GM04503 (cell line): ENCODE measurements at regions not wholly inside any gene's neighbourhood (a gene's known extent, or its start where the extent isn't known, plus 50 kb on each side); places are given as distances from the start of the nearest gene placed in this dataset.
"Not testable (repeated sequence)": the region's sequence is repeated elsewhere in the genome, so short reads cannot be mapped to it uniquely, and the experiment has no call there.

Experiments used
- DNase-seq: peaks from one replicate; pipeline ENCODE4 v3.0.0-alpha.2; 2012; ENCODE audit warnings: low read depth

DNA sequence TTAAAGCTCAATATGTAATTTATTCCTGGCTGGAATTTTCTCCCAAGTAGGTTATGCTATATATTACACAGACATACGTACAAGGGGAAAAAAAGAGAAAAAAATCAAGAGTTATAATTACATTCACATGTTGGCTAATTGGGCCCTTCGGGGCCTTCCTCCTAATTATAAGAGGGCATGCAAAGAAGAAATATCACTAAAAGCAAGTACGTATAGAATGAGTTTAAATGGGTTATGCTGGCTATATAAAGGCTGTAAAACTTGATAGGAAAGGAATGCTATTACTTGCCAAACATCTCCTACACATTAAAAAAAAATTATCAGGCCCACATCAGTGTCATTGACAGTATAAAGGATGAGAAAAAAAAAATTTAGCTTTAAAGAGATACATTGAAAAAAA is 1396.1 kb upstream of the ADGRL4 start:
- no peak for DNase-seq

DNA sequence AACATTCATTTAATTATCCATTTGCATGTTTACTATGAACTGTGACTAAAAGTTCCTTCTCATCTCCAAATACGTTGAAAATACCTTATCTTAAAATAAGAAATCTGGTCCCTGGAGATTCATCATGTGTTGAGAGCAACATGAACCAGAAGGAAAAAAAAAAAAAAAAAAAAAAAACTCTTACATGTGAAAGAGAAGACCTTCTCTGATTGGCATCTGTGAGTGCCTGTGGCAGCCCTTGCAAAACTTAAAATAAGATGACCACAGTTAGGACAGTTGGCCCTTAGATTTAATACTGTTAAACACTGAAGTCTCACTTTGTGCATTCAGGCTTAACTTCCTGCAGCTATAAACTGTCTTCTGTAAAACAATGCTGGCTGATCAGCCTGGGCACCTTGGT is 1395.2 kb upstream of the ADGRL4 start:
- no peak for DNase-seq

DNA sequence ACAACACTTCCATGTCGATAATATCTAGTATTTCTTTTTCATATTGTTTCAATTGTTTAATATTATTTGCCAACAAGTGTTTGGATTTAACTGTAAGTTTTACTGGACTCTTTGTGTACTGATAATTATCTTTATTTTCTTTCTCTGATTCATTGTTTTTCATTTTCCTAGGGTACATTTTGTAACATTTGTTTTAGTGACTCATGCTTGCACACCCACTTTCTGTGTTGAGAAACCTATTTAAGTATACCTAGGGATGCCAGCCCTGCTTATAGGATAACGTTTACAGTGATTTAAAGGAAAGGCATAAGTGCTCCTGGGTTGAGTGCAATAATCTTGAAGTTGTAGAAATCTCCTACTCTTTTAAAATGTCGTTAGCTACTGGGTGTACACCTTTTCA is 1386.0 kb upstream of the ADGRL4 start:
- DNase-seq: no peak

DNA sequence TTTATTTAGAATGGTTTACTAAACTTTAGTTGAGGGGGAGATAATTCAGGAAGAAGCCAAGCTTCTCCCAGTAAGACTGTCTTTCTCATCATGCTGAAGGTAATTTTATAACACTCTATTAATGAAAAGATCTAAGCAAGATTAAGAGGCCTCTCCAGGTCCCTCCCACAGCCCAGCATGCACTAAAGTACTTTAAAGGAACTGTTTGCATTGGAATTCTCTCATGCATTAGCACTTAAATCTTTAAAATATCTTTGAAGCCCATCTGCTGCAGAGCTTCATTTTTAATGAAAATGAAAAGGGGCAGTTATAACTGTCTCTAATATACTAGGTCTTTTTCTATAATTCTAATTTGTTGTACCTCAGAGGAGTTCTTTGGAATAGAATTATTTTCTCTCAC is 1379.1 kb upstream of the ADGRL4 start:
- DNase-seq: no peak

DNA sequence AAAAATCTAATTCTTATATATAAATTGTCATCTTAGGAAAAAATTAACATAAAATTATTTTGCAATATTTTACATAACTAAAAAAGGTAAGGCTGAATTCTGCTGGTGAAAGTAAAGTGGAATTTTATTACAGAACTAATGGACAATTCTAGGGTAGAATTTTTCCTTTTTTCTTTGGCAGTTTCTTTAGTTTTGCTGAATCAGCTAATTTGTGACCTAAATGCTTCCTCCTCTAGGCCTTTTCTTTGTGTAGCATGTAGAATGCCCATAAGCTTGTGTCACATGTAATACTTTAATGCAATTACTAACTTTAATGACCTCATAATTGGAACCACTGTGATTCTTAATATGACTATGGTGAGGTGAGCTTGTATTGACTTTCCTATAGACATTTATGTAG is 1378.4 kb upstream of the ADGRL4 start:
- DNase-seq: no peak

DNA sequence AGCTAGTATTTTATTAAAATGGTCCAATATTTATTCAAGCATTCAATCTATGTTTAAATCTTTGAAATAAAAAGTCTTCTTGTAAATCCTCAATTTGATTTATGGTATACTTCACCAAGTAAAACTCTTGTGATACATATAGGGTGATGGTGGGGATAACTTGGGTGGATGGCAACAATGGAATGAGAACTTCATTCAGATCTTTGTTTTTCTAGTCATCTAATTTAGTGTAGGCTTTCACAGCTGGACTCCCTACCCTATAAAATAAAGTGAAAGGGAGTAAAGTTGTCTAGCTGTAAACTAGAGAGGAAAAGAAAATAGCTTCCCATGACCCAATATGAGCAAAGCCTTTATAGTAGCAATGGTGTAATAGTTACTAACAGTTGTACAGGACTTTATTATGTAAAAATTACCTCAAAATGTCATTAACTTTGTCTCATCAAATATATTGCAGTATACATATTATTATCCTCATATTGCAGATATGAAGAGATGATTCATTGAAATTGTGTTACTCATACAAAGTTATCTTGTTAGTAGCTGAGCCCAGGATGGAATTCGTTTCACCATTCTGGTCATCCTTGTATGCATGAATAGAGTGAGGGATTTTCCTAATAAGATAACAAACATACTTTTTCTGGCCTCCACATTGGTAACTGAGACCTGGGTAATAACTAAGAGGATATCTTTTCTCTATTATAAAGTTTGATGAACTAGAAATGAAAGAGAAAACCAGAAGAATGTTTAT is 1377.7 kb upstream of the ADGRL4 start:
- DNase-seq: no peak

DNA sequence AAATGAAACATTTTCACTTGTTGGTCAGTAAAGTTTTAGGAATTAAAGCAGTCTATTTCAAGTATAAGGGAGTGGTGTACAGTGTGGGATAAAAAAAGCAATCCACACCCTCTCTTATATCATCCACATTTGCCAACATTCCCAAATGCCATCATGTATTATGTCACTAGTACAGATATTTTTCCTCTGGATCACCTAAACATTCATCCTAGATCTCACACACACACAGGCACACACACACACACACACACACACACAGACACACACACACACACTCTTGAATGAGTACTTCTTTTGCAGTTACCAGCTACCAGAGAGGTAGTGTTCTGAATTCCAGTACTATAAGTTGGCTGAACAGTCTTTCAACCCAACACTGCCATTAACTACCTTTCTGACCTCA is 1369.1 kb upstream of the ADGRL4 start:
- DNase-seq: peak; percentile 86

DNA sequence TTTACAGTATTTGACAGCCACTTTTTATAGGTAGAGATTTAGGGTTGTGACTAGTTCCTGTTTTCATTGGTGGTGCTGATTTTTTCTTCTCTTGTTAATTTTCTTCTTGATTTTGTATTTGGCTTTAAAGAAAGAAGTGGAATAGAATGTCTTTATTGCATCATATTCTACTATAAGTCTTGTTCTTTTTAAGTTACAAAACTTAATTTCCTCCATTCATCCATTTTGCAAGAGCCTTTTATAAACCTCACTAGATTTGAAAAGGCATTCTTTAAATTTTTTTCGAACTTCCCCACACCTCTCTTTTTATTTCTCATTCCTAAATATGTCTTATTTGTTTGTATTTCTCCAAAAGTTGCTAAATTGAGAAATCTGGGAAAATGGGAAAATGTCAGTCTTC is 1368.6 kb upstream of the ADGRL4 start:
- DNase-seq: no peak

DNA sequence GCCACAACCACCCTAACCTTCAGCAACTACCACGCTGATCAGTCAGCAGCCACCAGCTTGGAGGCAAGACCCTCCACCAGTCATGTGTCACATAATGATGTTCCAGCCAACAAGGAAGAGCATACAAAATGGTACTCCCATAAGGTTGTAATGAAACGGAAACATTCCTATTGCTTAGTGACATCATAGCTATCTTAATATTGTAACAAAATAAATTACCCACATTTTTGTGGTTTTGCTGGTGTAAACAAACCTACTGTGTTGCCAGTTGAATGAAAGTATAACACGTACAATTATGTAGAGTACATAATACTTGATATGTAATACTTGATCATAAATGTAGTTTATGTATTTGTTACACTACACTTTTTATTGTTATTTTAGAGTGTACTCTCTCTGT is 1363.2 kb upstream of the ADGRL4 start:
- DNase-seq: no peak

DNA sequence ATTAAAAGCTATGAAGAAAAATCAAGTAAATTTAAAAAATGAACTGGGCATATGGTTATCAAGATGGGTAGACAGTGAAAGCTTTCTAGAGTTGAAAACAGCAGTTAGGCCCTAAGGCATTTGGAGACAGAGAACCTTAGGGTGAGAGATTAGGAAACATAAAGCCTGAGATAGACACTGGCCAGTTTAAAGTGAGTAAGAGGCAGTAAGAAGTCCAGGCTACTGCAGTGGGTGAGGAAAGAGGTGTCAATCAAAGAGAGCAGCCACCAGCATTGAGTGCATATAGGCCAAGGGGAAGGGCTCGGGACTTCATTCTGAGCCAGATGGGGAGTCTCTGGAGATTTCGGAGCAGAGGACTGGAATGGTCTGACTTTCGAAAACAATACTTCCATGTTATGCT is 1360.5 kb upstream of the ADGRL4 start:
- DNase-seq: no peak

DNA sequence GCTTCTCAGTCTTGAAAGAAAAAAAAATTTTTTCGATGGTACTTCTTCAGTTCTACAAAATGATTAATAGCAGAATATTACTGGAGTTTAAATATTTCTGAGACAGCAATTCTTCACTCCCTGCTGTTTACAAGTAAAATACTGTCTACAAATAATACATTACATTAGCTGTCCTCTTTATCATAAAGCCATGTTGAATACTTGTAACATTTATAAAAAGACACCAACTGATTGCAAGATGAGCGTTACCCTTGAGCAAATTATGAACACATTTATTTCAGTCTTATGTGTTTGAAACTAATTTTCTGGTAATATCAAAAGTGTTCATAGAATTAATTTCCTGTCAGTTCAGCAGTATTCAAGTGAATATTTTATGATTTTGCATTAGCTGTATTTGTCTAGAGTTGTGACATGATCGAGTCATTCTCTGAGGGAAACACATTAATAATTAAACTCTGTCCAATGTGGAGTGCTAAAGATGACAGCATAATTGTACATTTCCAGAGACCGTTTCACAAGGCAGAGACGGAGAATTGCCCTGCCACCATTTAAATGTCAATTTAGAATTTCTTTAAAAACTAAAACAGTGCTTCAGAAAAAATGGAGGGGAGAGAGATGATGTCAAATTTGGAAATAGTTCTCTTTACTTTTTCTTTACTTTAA is 1359.0 kb upstream of the ADGRL4 start:
- DNase-seq: no peak

DNA sequence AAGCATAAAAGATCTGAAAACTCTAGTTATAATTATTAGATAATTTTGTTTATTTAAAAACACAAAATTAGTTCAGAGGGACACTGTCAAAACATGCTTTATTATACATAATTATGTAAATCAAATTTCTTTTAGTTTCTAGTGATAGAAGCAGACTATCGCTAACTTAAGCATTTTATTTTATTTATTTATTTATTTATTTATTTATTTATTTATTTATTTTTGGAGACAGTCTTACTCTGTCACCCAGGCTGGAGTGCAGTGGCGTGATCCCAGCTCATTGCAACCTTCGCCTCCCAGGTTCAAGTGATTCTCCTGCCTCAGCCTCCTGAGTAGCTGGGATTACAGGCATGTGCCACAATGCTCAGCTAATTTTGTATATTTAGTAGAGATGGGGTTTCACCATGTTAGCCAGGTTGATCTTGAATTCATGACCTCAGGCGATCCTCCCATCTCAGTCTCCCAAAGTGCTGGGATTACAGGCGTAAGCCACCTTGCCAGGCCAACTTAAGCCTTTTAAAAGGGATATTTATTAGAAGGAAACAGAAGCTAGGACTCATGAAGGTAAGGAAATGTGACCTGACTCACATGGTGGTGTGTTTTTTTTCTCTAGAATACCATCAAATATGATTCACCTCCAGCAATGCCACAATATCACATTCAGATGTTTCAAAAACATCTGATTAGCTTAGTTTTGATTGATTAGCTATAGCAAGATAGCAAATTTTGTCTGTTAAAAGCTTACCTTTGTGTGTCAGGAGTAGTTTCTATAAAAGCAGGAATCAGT is 1357.4 kb upstream of the ADGRL4 start:
- no peak for DNase-seq

DNA sequence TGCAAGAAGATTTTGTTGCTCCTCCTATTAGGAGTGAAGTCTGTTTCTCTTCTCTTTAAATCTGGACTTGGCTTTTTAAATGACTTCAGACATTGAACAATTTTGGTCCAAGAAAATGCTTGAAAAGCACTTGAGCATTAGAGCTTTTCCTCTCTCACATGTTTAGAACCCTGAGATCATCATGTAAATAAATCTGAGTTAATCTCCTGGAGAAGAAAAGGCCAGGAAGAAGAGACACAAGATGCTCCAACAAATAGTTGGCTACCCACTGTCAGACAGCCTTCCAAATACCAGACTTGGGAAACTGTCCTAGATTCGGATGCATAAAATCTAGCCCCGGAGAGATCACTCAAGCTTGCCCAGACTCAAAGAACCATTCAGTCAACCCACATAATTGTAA is 1353.1 kb upstream of the ADGRL4 start:
- no peak for DNase-seq

DNA sequence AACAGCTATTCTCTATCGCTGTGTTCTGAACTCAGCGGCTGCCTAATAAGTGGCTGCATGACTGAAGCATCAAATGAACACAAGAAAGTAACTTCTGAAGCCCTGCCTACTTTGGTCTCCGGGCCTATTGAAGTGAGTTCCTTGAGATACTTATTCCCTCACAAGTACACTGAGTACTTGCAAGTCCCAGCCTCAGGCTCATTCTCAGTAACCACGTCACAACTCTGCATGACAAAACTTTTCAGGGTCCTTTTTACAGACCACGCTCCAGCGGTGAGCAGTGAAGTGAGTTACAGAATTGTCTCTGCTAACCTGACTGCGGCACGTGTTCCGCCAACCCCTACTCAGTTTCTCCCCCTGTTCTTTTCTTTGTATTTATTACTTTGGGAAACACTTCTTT is 1342.7 kb upstream of the ADGRL4 start:
- DNase-seq: no peak

DNA sequence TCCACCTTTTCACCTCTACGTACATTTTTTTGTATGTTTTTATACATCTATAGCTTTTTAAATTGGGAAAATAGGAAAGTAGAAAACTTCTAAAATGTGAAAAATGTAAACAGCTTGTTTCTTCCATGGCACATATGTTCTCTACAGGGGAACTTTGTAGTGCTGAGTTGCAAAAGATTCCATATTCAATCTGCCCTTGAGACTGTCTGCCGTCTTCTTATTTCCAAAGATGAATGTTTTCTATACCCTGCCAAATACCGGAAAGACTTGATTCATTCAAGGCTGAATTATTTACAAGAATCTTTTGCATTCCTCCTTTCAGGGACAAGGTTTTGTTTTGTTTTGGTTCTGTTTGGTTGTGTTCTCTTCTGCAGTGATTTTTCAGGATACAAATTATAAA is 1334.5 kb upstream of the ADGRL4 start:
- no peak for DNase-seq

DNA sequence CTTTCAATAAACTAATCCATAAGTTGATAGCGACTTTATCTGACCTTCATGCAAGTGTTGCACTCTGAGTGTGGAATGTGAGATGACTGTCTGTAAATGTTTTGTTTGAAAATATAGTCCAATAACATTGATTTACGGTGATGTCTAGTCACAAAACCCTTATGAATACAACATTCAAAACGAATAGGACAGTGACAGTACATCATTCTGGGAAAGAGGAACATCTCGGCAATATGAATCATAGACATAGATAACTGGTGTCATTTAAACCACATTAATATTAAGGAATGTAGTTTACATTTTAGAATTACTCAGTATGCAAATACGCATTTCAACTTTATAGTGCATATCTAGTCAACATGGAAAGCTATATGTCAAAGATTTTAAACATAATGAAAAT is 1311.6 kb upstream of the ADGRL4 start:
- DNase-seq: no peak

DNA sequence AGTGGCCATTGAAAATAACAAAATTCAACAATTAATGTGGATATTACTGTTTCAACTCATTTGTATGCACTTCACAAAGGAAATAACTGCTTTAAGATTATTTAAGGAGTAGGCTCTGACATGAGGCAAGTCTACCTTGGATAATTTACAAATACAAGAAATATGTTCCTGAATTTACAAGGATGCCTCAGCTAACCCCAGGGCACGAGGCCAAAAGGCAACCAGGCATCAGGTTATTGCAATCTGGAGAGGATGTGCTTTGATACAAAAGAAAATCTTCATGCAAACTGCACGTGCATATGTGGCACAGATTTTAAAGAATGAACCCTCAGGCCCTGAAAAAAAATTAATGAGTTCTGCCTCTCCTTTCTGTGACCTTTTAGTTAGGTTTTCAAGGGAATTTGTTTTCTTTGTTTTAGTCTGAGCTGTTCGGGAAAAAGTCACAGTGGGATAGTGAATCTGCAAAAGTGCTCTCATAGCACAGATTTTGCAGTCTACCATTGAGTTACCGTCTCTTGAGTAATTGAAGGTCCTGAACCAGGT is 1304.2 kb upstream of the ADGRL4 start:
- no peak for DNase-seq

DNA sequence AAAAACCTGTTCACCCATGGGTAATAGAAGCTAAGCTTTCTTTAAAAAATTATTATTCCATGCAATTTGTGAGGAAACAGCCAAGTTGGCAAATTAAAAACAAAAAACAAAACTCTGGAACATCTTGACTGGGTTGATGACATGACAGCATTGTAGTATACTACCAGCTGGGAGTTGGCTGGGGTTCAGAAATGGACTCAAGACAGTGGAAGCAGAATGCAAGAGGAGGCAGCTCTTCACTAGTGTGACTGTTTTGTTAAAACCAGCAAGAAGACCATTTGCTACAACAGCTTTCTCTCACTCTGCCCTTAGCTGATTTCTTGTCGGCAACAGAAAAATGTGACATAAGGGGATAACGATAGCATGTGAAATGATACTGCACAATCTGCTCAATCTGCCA is 1298.9 kb upstream of the ADGRL4 start:
- DNase-seq: no peak

DNA sequence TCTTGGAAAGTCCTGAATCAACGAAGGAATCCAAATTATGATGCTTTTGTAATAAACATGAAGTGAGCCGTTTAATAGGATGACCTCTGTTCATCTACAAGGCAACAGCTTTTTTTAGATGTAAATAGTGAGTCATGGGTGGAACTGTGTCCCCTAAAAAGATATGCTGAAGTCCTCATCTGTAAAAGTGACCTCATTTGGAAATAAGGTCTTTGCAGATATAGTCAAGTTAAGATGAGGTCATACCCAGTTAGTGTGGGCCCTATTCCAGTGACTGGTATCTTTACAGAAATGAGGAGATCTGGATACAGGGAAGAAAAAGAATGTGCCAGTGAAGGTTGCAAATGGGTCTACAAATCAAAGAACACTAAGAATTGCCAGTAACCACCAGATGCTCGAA is 1287.3 kb upstream of the ADGRL4 start:
- no peak for DNase-seq

DNA sequence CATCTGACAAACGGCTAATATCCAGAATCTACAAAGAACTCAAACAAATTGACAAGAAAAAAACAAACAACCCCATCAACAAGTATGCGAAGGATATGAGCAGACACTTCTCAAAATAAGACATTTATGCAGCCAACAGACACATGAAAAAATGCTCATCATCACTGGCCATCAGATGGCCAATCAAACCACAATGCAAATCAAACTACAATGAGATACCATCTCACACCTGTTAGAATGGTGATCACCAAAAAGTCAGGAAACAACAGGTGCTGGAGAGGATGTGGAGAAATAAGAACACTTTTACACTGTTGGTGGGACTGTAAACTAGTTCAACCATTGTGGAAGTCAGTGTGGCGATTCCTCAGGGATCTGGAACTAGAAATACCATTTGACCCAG is 1282.2 kb upstream of the ADGRL4 start:
- not testable (repeated sequence) for DNase-seq

DNA sequence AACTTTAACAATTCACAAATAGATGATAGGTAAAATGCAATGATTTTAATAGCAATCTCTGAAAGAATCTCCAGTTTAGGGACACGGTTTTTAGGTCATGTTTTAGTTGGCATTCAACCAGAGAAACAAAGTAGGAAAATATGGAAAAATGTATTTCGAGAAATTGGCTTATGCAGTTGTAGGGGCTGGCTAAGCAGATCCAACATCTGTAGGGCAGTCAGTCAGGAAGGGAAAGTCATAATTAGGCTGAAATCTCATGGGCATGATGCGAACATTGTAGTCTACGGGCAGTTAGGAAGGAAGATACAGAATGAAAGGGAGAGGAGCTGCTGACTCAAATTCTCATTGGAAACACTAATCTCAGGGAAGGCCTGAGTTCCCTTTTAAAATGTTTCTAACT is 1276.0 kb upstream of the ADGRL4 start:
- DNase-seq: no peak

DNA sequence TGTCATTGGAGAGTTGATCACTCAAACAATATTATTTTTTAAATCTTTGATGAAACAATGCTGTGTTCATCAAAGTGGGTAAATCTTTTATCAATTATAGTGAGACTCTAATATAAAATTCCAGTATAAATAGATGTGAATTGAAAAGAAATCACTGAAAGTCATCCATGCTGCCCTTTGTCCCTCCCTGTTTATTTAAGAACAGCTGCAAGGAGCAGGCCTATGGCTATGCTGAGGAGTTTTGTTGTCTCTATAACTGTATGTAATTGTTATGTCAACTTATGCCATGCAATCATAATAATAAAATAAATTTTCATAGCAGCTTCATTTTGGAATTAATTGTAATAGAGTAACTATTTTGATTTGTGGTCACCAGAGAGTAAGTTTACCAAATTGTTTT is 1272.4 kb upstream of the ADGRL4 start:
- no peak for DNase-seq

DNA sequence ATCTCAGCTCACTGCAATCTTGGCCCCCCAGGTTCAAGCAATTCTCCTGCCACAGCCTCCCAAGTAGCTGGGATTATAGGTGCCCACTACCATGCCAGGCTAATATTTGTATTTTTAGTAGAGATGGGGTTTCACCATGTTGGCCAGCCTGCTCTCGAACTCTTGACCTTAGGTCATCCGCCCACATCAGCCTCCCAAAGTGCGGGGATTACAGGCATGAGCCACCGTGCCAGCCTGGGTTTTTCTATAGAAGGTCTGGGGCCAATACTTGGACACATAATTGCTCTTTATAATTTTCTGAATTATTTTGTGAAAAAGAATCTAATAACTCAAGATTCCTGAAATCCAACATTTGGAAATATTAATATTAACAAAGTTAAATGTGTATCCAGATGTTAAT is 1267.7 kb upstream of the ADGRL4 start:
- no peak for DNase-seq
